ENCODE measurements at regions not wholly inside any gene's neighbourhood (a gene's known extent, or its start where the extent isn't known, plus 50 kb on each side); places are given as distances from the start of the nearest gene placed in this dataset.

- Histone ChIP-seq H3K4me3 (no peak overlapping the region), H3K36me3 (no peaks in the 10 kb centered on the region), H3K27me3 (no peaks in the 10 kb centered on the region), H3K27ac (no peak overlapping the region), H3K4me1 (peaks cover 0 to 4% (median 0%) of the 10 kb centered on the region in 4 donors), H3K9me3 (no peaks in the 10 kb centered on the region)
- 81 to 89% (median 87%) methylated on average over 2 of the region's 2 CpGs for WGBS, 5 donors
- DNase-seq: no peak
- no peak for TF ChIP-seq POLR2AphosphoS5 (IDR thresholded peaks at IDR 0.05)
- TF ChIP-seq EP300 (IDR thresholded peaks at IDR 0.05): no peak
- TF ChIP-seq POLR2A (IDR thresholded peaks at IDR 0.05): no peak
- TF ChIP-seq CTCF (IDR thresholded peaks at IDR 0.05): no peak
- intact Hi-C loops (cut with DNase I; ENCODE audit: low total_unique reads): no loop called here
Measured at GRCh38 chr6:8187209-8187608, 84.9 kb upstream of the EEF1E1 start.

GRCh38 chr6:8182902-8183665, 80.7 kb upstream of the EEF1E1 start:
- Histone ChIP-seq H3K9me3 (no peaks in the 10 kb centered on the region), H3K4me1 (peaks cover 0 to 4% (median 0%) of the 10 kb centered on the region in 4 donors), H3K36me3 (no peaks in the 10 kb centered on the region), H3K27ac (no peak overlapping the region), H3K4me3 (no peak overlapping the region), H3K27me3 (no peaks in the 10 kb centered on the region)
- TF ChIP-seq POLR2A (IDR thresholded peaks at IDR 0.05) (no peak), POLR2AphosphoS5 (IDR thresholded peaks at IDR 0.05) (no peak), EP300 (IDR thresholded peaks at IDR 0.05) (no peak), CTCF (IDR thresholded peaks at IDR 0.05) (no peak)
- intact Hi-C loops (cut with DNase I; ENCODE audit: low total_unique reads): no loop called here
- 52 to 62% (median 59%) methylated on average over 9 of the region's 9 CpGs for WGBS, 5 donors
- DNase-seq: no peak

GRCh38 chr6:8181951-8182845, 79.8 kb upstream of the EEF1E1 start:
- intact Hi-C loops (cut with DNase I; ENCODE audit: low total_unique reads): no loop called here
- peaks cover 0 to 4% (median 0%) of the 10 kb centered on the region in 4 donors for H3K4me1 ChIP-seq
- no peak overlapping the region for H3K27ac ChIP-seq
- H3K9me3 ChIP-seq: no peaks in the 10 kb centered on the region
- H3K4me3 ChIP-seq: no peak overlapping the region
- 58 to 67% (median 59%) methylated on average over 10 of the region's 10 CpGs for WGBS, 5 donors
- DNase-seq: peak in 1 of 2 donors; percentile 16
- TF ChIP-seq POLR2AphosphoS5 (IDR thresholded peaks at IDR 0.05) (no peak), EP300 (IDR thresholded peaks at IDR 0.05) (no peak), POLR2A (IDR thresholded peaks at IDR 0.05) (no peak), CTCF (IDR thresholded peaks at IDR 0.05) (no peak)
- no peaks in the 10 kb centered on the region for H3K27me3 ChIP-seq
- H3K36me3 ChIP-seq: no peaks in the 10 kb centered on the region

GRCh38 chr6:8181160-8181881, 79.0 kb upstream of the EEF1E1 start:
- TF ChIP-seq POLR2AphosphoS5 (IDR thresholded peaks at IDR 0.05) (no peak), EP300 (IDR thresholded peaks at IDR 0.05) (no peak), CTCF (IDR thresholded peaks at IDR 0.05) (no peak), POLR2A (IDR thresholded peaks at IDR 0.05) (no peak)
- H3K4me1 ChIP-seq: peaks cover 0 to 4% (median 0%) of the 10 kb centered on the region in 4 donors
- no peak overlapping the region for H3K4me3 ChIP-seq
- H3K9me3 ChIP-seq: no peaks in the 10 kb centered on the region
- no peak overlapping the region for H3K27ac ChIP-seq
- no peak for DNase-seq
- WGBS, 5 donors: 60 to 66% (median 63%) methylated on average over 2 of the region's 2 CpGs
- no peaks in the 10 kb centered on the region for H3K27me3 ChIP-seq
- intact Hi-C loops (cut with DNase I; ENCODE audit: low total_unique reads): no loop called here
- H3K36me3 ChIP-seq: no peaks in the 10 kb centered on the region
